ENCODE measurements at regions not wholly inside any gene's neighbourhood (a gene's known extent, or its start where the extent isn't known, plus 50 kb on each side); places are given as distances from the start of the nearest gene placed in this dataset.
A peak's percentile ranks its signal among the peaks of the same experiment; 100 is the strongest.
"Not testable (repeated sequence)": the region's sequence is repeated elsewhere in the genome, so short reads cannot be mapped to it uniquely, and the experiment has no call there.

GRCh38 chr12:34097213-34097612, 74.9 kb downstream of the ALG10 start:
- ATAC-seq (no peak), DNase-seq (no peak)
- intact Hi-C loops (cut with DNase I, micrococcal nuclease): no loop called here

GRCh38 chr12:34105392-34105933, 83.2 kb downstream of the ALG10 start:
- no peak for ATAC-seq
- intact Hi-C loops (cut with DNase I, micrococcal nuclease): no loop called here
- no peak for DNase-seq

- ATAC-seq (no peak), DNase-seq (no peak)
- intact Hi-C loops (cut with DNase I, micrococcal nuclease): no loop called here
Measured at GRCh38 chr12:34106172-34106571, 83.9 kb downstream of the ALG10 start.

- DNase-seq (no peak), ATAC-seq (no peak)
- intact Hi-C loops (cut with DNase I, micrococcal nuclease): no loop called here
Measured at GRCh38 chr12:34107016-34107415, 84.7 kb downstream of the ALG10 start.

DNA sequence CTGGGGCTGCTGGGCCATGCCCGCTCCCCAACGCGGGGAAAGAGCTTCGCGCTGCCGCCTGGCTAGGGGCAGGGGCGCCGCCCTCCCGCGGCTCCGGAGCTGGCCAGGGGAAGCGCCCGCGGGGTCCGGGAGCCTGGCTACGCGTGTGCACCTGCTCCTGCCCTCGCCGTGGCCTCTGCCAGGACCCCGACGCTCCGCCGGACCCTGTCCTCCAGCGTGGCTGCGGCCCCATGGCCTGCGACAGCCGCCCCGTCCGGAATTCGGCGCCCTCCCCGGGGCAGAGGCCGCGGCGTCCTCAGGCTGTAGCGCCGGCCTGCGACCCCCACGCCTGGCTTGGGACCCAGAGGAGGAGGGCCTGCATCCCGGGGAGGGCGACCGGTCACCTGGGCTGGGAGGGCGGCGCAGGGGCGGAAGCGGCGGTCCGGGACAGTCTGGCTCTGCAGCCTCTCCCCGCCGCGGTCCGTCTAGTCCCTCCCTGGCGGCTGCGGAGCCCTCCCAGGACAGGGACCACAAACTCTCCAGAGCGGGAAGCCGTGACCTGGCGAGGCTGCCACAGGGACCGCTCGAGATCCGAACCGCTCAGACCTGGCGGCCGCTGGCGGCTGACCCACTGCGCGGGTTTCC, 85.6 kb downstream of the ALG10 start:
- ATAC-seq (no peak), DNase-seq (no peak)
- intact Hi-C loops (cut with DNase I, micrococcal nuclease): no loop called here

DNA sequence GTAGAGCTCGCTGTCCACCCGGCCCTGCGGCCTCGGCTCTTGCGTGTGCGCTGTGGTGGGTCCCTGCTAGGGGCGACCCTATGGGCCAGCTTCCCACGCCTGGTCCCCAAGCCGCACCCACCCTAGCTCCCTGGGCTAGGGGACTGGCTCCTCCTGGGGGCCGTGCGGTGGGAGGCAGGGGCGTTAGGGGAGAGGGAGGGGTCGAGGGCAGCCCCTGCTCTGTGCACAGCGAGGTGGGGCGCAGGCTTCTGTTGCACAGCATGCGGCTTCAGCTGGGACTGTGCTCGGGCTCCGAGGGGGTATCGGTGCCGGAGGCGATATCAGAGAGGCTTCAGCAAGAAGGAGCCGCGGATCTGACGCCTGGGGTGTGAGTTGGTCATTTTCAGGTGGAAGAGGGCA, 86.1 kb downstream of the ALG10 start:
- DNase-seq (no peak), ATAC-seq (no peak)
- intact Hi-C loops (cut with DNase I, micrococcal nuclease): no loop called here

DNA sequence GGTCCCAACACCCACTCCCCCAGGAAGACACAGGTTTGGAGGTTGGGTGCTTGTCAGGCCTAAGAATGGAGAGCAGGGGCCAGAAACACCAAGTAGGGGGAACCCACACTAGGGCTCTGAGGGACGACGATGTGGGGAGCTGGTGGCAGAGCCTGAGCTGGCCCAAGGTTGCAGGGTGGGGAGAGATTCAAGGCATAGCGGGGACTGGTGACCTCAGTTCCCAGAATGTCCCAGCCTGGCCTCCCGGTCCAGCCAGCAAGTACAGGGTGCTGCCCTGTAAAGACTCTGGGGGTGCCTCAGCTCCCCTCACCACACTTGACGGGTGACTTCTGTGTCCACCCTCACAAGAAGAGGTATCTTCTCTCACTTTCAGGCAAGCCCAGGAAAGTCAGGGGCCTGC, 86.7 kb downstream of the ALG10 start:
- intact Hi-C loops (cut with DNase I, micrococcal nuclease): no loop called here
- DNase-seq (no peak), ATAC-seq (no peak)

DNA sequence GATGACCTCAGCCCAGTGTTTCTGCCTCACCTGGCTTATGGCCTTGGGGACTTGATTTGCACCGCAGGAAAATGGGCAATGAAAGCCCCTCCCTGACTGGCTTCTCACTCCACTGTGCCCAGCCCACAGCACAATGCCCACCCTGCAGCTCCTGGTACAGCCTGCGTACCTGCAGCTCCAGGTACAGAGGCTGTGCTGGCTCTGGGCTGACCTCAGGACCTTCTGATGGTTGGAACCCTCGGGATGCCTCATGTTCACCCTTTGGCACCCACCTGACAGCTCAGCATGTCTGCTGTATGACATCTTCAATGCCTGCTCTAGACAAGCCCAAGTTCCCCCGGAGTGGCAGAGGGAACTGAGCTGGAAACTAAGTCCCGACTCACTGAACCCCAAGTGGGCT, 87.1 kb downstream of the ALG10 start:
- intact Hi-C loops (cut with DNase I, micrococcal nuclease): no loop called here
- no peak for ATAC-seq
- DNase-seq: no peak

DNA sequence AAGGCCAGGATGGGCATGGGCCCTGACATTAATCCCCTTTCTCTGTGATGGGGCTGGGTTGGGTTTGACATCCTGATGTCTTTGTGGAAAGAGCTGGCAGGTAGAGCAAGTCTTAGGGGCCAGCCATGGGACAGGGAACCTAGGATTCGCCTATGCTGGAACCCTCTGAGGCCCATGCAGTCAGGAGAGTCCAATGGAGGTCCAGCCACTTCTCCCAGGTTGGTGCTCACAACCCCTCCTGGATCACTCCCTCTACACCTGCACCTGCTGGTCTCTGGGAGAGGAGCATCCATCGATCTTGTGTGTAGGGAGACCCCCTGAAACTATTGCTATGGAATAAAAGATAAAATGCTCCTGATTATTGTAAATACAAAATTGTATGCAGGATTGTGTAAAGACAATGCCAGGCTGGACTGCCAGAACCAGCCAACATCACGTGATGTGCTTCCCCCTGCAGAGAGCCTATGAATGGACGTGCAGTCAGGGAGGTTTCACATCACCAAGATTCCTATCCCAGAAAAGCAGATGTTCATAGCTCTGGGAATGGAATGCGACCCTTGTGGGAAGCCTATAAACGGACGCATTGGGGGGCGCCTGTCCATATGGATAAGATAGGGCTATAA, 87.7 kb downstream of the ALG10 start:
- DNase-seq; ATAC-seq; intact Hi-C loops (cut with DNase I, micrococcal nuclease): not testable (repeated sequence)

DNA sequence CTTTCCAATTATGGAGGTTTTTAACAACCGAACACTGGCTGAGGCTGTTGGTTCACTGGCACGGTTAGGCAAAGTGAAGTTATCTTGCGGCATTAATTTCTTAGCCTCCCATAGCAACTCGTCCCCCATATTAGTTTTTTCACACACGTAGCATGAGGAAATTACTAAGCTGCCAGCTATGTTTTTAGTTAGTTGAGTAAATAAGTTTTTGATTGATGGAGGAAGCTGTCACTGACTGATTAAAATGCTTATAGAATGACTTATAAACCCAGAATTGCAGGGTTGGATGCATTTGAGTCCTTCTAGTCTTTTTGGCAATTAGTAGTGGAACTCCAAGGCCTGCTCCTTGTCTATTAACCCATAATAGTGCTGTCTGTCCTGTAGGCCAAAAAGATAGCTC, 97.1 kb downstream of the ALG10 start:
- no peak for ATAC-seq
- intact Hi-C loops (cut with DNase I, micrococcal nuclease): no loop called here
- no peak for DNase-seq

DNA sequence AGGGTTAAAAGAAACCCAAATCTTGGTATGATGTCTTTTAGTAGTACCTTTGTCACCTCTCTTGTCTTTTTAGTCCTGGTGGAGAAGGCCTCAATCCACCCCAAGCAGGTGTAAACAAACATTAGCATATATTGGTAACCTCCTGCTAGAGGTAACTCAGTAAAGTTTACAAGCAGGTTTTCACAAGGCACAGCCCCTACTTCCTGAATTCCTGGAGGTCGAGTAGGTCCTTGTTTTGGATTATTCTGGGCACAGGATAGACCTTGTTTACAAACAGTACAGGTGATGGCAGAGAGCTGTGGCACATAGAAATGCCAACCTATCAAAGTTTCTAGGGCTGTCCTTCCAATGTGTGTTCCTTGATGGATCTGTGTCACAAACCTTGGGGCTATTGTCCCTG, 99.1 kb downstream of the ALG10 start:
- intact Hi-C loops (cut with DNase I, micrococcal nuclease): loop anchor here in 1 of 2 donors (5.0 kb wide), 1 partner anchor 96 kb away; no protein-coding TSS in a partner anchor
- DNase-seq: no peak
- no peak for ATAC-seq

GRCh38 chr12:34123092-34123491, 100.8 kb downstream of the ALG10 start:
- DNase-seq (peak in 1 of 2 donors; percentile 15), ATAC-seq (peak; percentile 35)
- intact Hi-C loops (cut with DNase I, micrococcal nuclease): loop anchor here in 1 of 2 donors (5.0 kb wide), 1 partner anchor 94 kb away; no protein-coding TSS in a partner anchor

DNA sequence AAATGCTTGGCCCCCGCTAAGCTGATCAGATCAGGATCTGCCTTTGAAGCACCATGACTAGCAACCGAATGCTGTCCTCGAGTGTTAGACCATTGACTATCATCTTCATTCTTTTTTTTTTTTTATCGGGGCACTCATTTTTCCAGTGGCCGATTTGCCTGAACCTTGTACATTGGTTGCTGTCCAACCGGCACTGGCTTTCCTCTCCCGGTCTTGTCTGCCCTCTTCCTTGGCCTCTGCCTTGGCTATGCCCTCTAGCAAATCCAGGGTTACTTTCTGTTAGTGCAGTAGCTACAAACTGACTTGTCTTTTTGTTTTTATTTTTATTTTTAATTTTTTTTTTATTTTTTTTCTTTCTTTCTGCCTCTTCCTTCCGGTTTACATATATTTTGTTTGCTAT, 102.3 kb downstream of the ALG10 start:
- intact Hi-C loops (cut with DNase I, micrococcal nuclease): loop anchor here in 1 of 2 donors (5.0 kb wide), 1 partner anchor 93 kb away; no protein-coding TSS in a partner anchor
- DNase-seq (no peak), ATAC-seq (no peak)

DNA sequence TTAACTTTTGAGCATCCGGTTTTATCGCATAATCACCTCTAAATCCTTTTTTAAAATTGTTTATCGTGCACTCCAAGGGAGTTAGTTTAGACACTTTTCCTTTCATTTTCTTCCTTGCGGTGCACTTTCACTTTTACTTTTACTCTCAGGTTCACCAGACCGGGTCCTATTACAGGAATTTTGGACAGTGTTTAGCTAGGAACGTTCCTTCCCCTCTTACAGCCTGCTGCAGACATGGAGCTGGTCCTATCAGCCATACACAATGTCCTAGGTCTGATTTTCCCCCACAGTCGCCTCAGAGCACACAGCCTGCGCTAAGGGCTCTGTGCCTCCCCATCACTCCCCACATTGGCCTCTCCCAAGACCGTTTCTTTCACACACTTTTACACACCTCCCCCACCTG, 103.9 kb downstream of the ALG10 start:
- intact Hi-C loops (cut with DNase I, micrococcal nuclease): no loop called here
- ATAC-seq: no peak
- no peak for DNase-seq

GRCh38 chr12:34126805-34127204, 104.5 kb downstream of the ALG10 start:
- DNase-seq (no peak), ATAC-seq (no peak)
- intact Hi-C loops (cut with DNase I, micrococcal nuclease): no loop called here

GRCh38 chr12:34127379-34127778, 105.1 kb downstream of the ALG10 start:
- DNase-seq; intact Hi-C loops (cut with DNase I, micrococcal nuclease); ATAC-seq: not testable (repeated sequence)

DNA sequence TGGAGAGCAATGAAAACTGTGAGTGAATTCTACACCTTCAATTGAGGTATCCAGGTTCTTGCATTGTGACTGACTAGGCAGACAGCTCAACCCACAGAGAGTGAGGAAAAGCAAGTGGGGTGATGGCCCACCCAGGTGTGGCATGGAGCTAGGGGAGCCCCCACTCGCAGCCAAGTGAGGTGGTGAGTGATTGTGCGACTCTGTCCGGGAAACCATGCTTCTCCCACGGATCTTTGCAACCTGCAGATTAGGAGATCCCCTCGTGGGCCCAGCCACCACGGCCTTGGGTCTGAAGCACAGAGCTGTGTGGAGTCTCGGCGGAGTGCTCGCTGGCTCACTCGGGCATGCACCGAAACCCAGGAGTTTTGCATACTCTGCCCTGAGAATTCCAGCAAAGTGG, 120.1 kb downstream of the ALG10 start:
- ATAC-seq (no peak), DNase-seq (no peak)
- intact Hi-C loops (cut with DNase I, micrococcal nuclease): no loop called here

- no peak for ATAC-seq
Measured at GRCh38 chr12:34151019-34151418, 128.7 kb downstream of the ALG10 start.

DNA sequence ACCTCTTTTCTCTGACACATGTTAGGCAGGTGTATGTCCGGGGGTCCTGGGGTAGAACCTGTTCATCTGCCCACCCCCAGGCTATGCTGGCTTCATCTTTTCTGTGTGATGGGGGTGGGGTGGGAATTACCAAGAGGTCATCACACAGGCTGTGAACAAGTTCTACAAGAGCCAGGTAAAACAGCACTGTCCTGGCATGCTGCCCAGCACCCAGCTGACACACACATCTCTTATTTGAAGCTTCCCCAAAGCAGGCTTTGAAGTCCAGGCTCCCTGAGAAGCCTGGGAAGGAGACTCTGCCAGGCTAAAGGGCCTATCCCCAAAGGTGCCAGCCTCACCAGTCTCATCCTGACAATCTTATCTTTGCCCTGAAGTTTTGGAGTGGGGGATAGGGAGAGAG, 141.1 kb downstream of the ALG10 start:
- ATAC-seq (no peak), DNase-seq (no peak)

More at GRCh38 chr12:34151019-34151418, 128.7 kb downstream of the ALG10 start:
- no peak for DNase-seq
- intact Hi-C loops (cut with DNase I, micrococcal nuclease): no loop called here

DNA sequence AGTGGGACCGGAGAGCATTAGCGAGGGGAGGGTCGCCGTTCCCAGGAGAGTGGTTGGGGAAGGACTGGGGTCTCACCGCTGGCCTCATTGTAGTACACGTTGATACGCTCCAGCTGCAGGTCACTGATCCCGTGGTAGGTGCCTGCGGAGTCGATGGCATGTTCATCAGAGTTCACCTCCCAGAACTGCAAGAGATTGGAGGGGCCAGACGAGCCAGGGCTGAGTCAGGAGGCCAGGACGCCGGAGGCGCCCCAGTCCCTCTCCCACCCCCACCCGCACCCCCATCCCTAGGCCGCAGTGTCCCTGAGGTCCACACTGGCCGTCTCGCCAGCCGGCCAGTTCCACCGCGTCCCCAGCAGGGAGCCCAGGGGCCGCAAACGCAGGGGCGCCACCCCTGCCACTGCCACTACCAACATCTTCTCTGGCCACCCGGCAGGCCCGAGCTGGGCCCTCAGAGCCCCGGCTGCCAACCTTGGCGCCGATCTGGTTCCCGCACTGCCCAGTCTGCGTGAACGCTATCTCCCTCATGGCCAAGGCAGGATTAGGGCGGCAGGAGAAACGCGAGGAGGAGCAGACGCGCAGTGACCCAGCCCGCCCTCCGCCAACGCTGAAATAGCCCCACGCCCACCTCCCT, 144.2 kb downstream of the ALG10 start:
- no peak for DNase-seq
- ATAC-seq: no peak
- intact Hi-C loops (cut with DNase I, micrococcal nuclease): no loop called here

More for the DNA sequence above, 141.1 kb downstream of the ALG10 start:
- intact Hi-C loops (cut with DNase I, micrococcal nuclease): no loop called here

All from left colon (tissue), 2 donors.